PFSK-1 (cell line): ENCODE measurements at regions not wholly inside any gene's neighbourhood (a gene's known extent, or its start where the extent isn't known, plus 50 kb on each side); places are given as distances from the start of the nearest gene placed in this dataset.

Experiments
- FOXP2 ChIP-seq: optimal IDR thresholded peaks from 2 replicates; pipeline ENCODE3; 2011; ENCODE audit warnings: borderline replicate concordance, control low read depth, inconsistent platforms; ENCODE audit not compliant: insufficient read depth; ENCODE audit errors: extremely low read length, extremely low read depth
- POLR2AphosphoS5 ChIP-seq: IDR thresholded peaks from 2 replicates; pipeline ENCODE4 v1.6.1; 2012; ENCODE audit warnings: low read depth, mild to moderate bottlenecking, control low read depth, low read length, moderate library complexity
- REST ChIP-seq, 2 experiments: IDR thresholded peaks; 2 replicates each; pipeline versions ENCODE4 v1.6.1 to v1.8.0; 2011 to 2012; ENCODE audit warnings: low read depth in 2 of 2, low read length in 2 of 2, control low read depth in 1 of 2, inconsistent platforms in 1 of 2, mild to moderate bottlenecking in 1 of 2, moderate library complexity in 1 of 2; ENCODE audit not compliant: insufficient read depth in 1 of 2
- TAF1 ChIP-seq: IDR thresholded peaks from 2 replicates; pipeline ENCODE4 v1.6.1; 2012; ENCODE audit warnings: low read length, control low read depth, borderline replicate concordance; ENCODE audit not compliant: insufficient read depth

- TF ChIP-seq REST (IDR thresholded peaks at IDR 0.05; ENCODE audit: insufficient read depth in 1 of 2, low read depth in 2 of 2, low read length in 2 of 2) (no peak), TAF1 (no peak), POLR2AphosphoS5 (no peak), FOXP2 (no peak)
Measured at GRCh38 chr5:148951612-148952011, 111.2 kb downstream of the SH3TC2 start.
